Subcutaneous abdominal adipose tissue (tissue), 5 donors: ENCODE measurements at regions not wholly inside any gene's neighbourhood (a gene's known extent, or its start where the extent isn't known, plus 50 kb on each side); places are given as distances from the start of the nearest gene placed in this dataset.
A peak's percentile ranks its signal among the peaks of the same experiment; 100 is the strongest.

ENCODE experiments used
- H3K27ac ChIP-seq: one replicate; pipeline ENCODE4 v1.7.0; 2013; ENCODE audit warnings: low read depth, mild to moderate bottlenecking, inconsistent platforms, low read length, moderate library complexity
- H3K27me3 ChIP-seq, 5 donors: one replicate each; pipeline ENCODE4 v1.7.0; 2013; ENCODE audit warnings: low read length in 5 of 5, inconsistent platforms in 1 of 5; ENCODE audit not compliant: control insufficient read depth in 5 of 5, insufficient read depth in 4 of 5
- H3K36me3 ChIP-seq, 5 donors: one replicate each; pipeline ENCODE4 v1.7.0; 2013; ENCODE audit warnings: low read length in 5 of 5; ENCODE audit not compliant: control insufficient read depth in 5 of 5, insufficient read depth in 5 of 5
- H3K4me1 ChIP-seq, 5 donors: one replicate each; pipeline ENCODE4 v1.7.0; 2013; ENCODE audit warnings: low read length in 5 of 5, mild to moderate bottlenecking in 3 of 5, moderate library complexity in 1 of 5; ENCODE audit not compliant: control insufficient read depth in 5 of 5, insufficient read depth in 5 of 5
- H3K4me3 ChIP-seq, 5 donors: one replicate each; pipeline ENCODE4 v1.7.0; 2013; ENCODE audit warnings: low read length in 5 of 5, low read depth in 1 of 5
- H3K9ac ChIP-seq, 5 donors: one replicate each; pipeline ENCODE4 v1.7.0; 2013; ENCODE audit warnings: low read length in 5 of 5, mild to moderate bottlenecking in 4 of 5, moderate library complexity in 3 of 5
- H3K9me3 ChIP-seq, 5 donors: one replicate each; pipeline ENCODE4 v1.7.0; 2013; ENCODE audit warnings: low read length in 5 of 5; ENCODE audit not compliant: control insufficient read depth in 5 of 5
- donor health status: healthy.
- donor health status: healthy.
- donor health status: healthy.
- donor health status: healthy.
- donor health status: healthy.

DNA sequence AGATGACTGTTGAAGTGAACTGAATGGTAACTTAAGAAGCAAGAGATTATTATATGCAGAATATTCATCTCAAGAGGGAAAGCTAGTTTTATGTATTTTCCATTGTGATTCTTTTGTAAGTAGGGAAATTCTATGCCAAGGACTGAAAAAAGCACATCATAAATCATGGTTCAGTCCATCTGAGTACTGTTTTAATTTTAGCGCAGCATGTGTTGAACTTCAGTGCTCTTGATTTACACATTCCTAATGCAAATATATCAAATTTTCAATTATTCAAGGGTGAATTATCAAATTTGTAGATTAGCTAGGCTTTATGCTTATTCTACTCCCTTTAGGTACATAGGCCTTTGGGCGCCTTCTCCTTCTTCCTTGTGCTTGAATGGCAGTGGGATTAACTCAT, 50.3 kb upstream of the TCF12 start:
- Histone ChIP-seq H3K9me3 (no peaks in the 10 kb centered on the region), H3K4me1 (peaks cover 0 to 3% (median 0%) of the 10 kb centered on the region in 5 donors), H3K4me3 (no peak overlapping the region), H3K9ac (no peak overlapping the region), H3K27me3 (no peaks in the 10 kb centered on the region), H3K36me3 (no peaks in the 10 kb centered on the region), H3K27ac (no peak overlapping the region)

DNA sequence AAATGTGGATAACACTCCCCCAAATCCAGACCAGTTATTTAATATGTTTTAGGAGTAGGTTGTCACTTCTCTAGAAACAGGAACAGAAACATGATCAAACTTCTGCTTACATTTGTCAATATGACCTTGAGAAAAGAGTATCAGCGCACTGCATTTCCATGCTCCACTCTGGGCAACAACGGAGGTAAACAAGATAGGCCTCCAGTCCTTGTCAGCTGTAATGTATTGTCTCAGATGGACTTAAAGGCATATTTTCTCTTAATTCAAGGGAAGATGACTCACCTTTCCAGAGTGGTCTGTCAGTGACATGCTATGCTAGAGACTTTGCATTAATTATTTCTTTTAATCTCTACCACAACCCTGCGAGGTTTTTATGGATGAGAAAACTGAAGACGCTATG, 51.6 kb upstream of the TCF12 start:
- Histone ChIP-seq H3K9ac (no peak overlapping the region), H3K4me3 (no peak overlapping the region), H3K27me3 (no peaks in the 10 kb centered on the region)

DNA sequence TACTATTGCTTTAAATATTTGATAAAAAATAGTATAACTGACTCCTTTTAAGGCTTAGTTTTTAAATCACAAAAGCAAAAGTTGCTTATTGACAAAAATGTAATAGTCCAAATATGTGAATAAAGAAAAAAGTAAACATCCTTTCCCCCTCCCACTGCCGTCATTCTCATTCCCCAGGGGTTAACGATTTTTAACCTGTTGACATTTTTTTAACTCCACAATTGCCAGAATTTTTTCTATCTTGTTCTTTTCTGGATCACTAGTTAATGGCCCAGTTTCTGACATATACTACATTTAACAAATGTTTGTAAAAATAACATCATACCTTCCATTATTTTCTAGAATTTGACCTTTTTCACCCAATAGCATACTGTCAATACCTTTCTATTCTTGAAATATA, 60.6 kb upstream of the TCF12 start:
- no peak overlapping the region for H3K4me3 ChIP-seq
- H3K9ac ChIP-seq = no peak overlapping the region
- no peak overlapping the region for H3K27ac ChIP-seq
- H3K36me3 ChIP-seq = no peaks in the 10 kb centered on the region
- H3K27me3 ChIP-seq = no peaks in the 10 kb centered on the region
- H3K9me3 ChIP-seq = no peaks in the 10 kb centered on the region
- no peaks in the 10 kb centered on the region for H3K4me1 ChIP-seq

More for the DNA sequence above, 51.6 kb upstream of the TCF12 start:
- H3K9me3 ChIP-seq = no peaks in the 10 kb centered on the region
- H3K4me1 ChIP-seq = peaks cover 0 to 3% (median 0%) of the 10 kb centered on the region in 5 donors
- H3K27ac ChIP-seq = no peak overlapping the region
- H3K36me3 ChIP-seq = no peaks in the 10 kb centered on the region

DNA sequence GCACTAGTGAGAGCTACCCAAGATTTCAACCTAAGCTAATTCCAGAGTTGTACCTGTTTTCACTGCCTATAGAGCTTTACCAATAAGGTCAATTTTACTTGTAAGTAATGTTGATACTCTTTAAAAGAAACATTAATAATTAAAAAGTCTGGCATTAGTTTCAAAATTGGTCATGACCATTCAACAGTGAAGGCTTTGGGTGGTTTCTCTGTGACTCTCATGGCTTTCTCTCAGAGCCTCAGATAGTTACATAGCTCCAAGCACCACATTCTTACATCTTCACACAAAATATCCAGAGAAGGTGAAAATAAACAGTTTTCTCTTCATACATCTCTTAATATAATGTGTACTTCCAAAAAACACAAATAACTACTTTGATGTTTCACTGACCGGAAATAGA, 61.5 kb upstream of the TCF12 start:
- H3K36me3 ChIP-seq = no peaks in the 10 kb centered on the region
- H3K4me1 ChIP-seq = no peaks in the 10 kb centered on the region
- no peaks in the 10 kb centered on the region for H3K9me3 ChIP-seq
- H3K27me3 ChIP-seq = no peaks in the 10 kb centered on the region
- no peak overlapping the region for H3K27ac ChIP-seq
- H3K4me3 ChIP-seq = no peak overlapping the region
- H3K9ac ChIP-seq = no peak overlapping the region

DNA sequence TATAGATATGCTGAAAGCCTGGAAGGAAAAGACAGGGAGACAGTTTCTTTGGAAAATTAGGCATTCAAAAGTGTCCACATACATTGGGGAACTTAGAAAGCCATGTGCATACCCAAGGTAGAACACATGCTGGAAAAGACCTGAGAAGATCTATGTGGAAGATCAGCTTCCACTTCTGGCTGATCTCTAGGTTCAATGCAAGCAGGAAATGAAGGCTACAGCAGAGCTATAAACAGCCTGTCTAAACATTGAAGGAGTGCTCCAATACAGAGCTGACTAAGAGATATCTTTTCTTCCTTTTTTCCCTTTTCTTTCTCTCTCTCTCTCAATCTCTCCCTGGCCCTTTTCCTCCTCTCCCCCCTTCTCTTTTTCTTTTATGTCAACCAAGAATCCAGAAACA, 73.6 kb upstream of the TCF12 start:
- peaks cover 0 to 6% (median 0%) of the 10 kb centered on the region in 5 donors for H3K36me3 ChIP-seq
- H3K9me3 ChIP-seq = no peaks in the 10 kb centered on the region
- no peak overlapping the region for H3K9ac ChIP-seq
- H3K27me3 ChIP-seq = no peaks in the 10 kb centered on the region
- no peak overlapping the region for H3K27ac ChIP-seq
- H3K4me1 ChIP-seq = no peaks in the 10 kb centered on the region
- no peak overlapping the region for H3K4me3 ChIP-seq

DNA sequence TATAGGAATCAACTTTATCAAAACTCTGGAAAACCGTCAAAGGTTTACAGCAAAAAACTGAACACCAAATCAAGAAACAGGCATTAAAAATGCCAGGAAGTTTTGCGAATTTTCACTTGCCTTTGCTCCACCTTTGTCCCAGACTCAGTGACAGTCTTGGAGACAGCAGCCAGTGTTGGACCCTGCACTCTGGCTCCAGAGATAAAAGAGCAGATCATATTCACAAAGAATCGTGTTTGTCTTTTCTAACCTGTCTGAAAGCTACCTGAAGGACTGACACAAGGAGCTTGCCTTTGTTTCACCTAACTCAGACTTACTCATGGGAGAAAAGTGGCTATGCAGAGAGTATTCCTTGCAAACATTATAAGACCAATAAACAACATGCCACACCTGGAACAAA, 74.0 kb upstream of the TCF12 start:
- Histone ChIP-seq H3K27me3 (no peaks in the 10 kb centered on the region), H3K9me3 (no peaks in the 10 kb centered on the region)

DNA sequence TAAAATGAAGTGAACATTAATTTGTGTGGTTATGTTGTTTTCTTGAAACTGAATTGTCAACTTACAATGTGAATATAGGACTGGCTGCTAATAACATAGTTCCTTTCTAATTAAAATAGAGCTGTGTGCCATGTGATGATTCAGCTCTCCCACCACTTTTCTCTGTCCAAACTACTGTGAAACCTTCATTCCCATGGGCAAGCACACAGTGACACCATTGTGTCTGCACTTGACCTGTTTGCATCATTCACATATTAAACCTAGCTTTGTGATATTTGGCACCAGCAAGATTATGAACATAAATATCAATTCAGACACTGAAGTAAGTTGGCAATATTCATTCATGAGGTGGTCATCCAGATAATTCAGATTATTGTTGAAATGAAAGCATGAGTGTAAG, 78.8 kb upstream of the TCF12 start:
- H3K9ac ChIP-seq = no peak overlapping the region
- H3K27me3 ChIP-seq = no peaks in the 10 kb centered on the region
- H3K27ac ChIP-seq = no peak overlapping the region
- H3K4me3 ChIP-seq = no peak overlapping the region
- H3K9me3 ChIP-seq = no peaks in the 10 kb centered on the region
- peaks cover 0 to 27% (median 8%) of the 10 kb centered on the region in 5 donors for H3K4me1 ChIP-seq
- H3K36me3 ChIP-seq = no peaks in the 10 kb centered on the region

More for the DNA sequence above, 74.0 kb upstream of the TCF12 start:
- Histone ChIP-seq H3K36me3 (peaks cover 0 to 6% (median 0%) of the 10 kb centered on the region in 5 donors), H3K9ac (no peak overlapping the region), H3K4me3 (no peak overlapping the region), H3K27ac (no peak overlapping the region), H3K4me1 (no peaks in the 10 kb centered on the region)

DNA sequence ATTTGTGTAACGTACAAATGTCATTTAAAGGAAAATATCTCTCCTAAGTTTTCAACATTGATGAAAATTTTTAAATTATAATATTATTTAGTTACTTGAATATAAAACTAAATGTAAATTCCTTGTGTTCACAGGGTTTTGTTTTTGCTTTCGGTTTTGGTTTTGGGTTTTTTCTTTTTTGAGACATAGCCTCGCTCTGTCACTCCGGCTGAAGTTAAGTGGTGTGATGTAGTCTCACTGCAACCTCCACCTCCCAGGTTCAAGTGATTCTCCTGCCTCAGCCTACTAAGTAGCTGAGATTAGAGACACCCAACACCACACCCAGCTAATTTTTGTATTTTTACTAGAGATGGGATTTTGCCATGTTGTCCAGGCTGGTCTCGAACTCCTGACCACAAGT, 79.3 kb upstream of the TCF12 start:
- no peaks in the 10 kb centered on the region for H3K36me3 ChIP-seq
- no peak overlapping the region for H3K27ac ChIP-seq

DNA sequence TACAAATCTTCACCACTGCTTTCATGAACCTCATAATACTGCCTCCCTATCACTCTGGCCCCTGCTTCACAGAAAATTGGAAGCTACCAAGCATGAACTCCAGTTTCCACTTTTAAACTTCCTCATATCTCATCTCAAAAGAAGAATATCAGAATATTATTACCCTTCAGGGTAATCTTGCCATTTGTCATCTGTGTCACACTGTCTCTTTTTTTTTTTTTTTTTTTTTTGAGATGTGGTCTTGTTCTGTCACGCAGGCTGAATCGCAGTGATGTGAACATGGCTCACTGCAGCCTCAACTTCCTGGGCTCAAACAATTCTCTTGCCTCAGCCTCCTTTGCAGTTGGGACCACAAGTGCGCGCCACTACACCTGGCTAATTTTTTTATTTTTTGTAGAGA, 80.4 kb upstream of the TCF12 start:
- peaks cover 0 to 29% (median 8%) of the 10 kb centered on the region in 5 donors for H3K4me1 ChIP-seq
- H3K9me3 ChIP-seq = no peaks in the 10 kb centered on the region
- no peak overlapping the region for H3K9ac ChIP-seq
- H3K4me3 ChIP-seq = no peak overlapping the region
- no peaks in the 10 kb centered on the region for H3K27me3 ChIP-seq
- H3K36me3 ChIP-seq = no peaks in the 10 kb centered on the region
- H3K27ac ChIP-seq = no peak overlapping the region

More for the DNA sequence above, 79.3 kb upstream of the TCF12 start:
- Histone ChIP-seq H3K4me1 (peaks cover 0 to 27% (median 8%) of the 10 kb centered on the region in 5 donors), H3K4me3 (no peak overlapping the region), H3K27me3 (no peaks in the 10 kb centered on the region), H3K9me3 (no peaks in the 10 kb centered on the region), H3K9ac (no peak overlapping the region)

DNA sequence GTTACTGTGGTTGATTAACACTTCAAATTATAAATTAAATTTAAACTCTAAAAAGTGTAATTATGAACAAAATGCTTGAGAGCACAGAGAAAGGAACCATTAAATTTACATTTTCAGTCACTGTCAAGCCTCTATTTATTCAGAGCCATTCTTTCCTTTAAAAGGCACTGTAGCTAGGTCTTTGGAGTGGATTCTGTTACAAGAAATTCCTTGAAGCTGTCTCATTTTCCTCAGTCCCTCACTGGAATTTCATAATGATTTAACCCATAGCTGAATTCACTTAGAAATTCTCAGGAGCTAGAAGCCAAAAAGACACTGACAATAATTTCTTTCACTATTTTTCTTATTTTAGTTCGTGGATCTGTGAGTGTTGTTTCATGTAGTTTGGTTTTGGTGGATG, 81.2 kb upstream of the TCF12 start:
- no peak overlapping the region for H3K27ac ChIP-seq
- H3K27me3 ChIP-seq = no peaks in the 10 kb centered on the region
- no peaks in the 10 kb centered on the region for H3K36me3 ChIP-seq
- H3K9ac ChIP-seq = peak overlapping the region in 1 of 5 donors; percentile 43
- H3K4me3 ChIP-seq = no peak overlapping the region
- peaks cover 0 to 37% (median 14%) of the 10 kb centered on the region in 5 donors for H3K4me1 ChIP-seq
- no peaks in the 10 kb centered on the region for H3K9me3 ChIP-seq

DNA sequence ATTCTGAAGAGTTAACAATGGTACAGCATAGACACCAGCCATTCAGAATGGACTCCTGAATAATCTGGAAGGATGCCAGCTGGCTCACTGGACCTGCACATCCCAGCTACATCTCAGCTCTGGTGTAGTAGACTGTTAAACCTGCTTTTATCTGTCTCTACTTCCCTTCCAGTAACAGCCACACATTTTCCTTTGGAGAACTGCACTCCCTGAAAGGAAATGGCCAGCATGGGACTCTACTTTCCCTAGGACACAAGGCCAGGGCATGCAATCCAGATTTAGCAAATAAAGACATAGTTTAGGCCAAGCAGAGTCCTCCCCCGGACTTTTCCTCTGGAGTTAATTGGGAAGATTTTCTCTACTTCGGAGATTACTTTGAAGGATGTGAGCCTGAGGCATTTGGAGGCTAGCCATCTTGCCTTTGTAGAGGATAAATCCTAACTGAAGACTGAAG, 82.7 kb upstream of the TCF12 start:
- no peak overlapping the region for H3K9ac ChIP-seq
- H3K36me3 ChIP-seq = no peaks in the 10 kb centered on the region
- H3K4me1 ChIP-seq = peaks cover 0 to 49% (median 25%) of the 10 kb centered on the region in 5 donors
- no peaks in the 10 kb centered on the region for H3K9me3 ChIP-seq
- H3K27me3 ChIP-seq = no peaks in the 10 kb centered on the region
- H3K27ac ChIP-seq = no peak overlapping the region
- H3K4me3 ChIP-seq = no peak overlapping the region
